ENCODE measurements at regions not wholly inside any gene's neighbourhood (a gene's known extent, or its start where the extent isn't known, plus 50 kb on each side); places are given as distances from the start of the nearest gene placed in this dataset.

DNA sequence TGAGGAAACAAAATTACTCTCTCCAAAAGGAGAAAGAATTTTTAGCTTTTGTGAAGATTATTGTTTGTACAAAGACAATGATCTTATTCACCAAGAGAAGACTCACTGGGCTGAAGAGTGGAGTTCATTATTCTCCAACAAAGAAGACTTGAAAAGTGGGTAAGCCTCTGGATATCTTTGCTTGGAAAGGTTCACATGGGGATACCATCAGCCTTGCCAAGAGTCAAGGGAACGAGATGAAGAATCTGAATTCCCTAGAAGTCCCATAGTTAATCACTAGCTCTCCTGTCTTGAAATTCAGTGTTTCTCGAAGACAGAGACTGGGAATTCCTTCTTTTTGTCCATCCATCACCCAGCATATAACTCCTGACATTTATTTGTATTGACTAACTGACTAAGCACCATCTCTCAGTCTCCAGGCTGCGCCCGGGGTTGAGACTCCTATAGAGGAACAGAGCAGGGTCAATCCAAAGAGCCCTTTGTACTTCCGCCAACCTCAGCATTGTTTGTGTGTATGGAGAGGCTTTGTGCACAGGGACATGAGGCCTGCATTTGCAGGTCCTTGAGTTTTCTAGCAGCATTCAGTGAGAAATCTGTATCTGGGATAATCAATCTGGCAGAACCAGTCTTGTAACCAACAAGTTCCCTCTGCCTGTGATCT is 461.9 kb downstream of the KIF16B start:
- H3K27ac Mint-ChIP-seq: no peak overlapping the region
- H3K9me3 Mint-ChIP-seq: no peaks in the 10 kb centered on the region
- H3K4me1 Mint-ChIP-seq: no peaks in the 10 kb centered on the region
- H3K4me3 Mint-ChIP-seq: no peak overlapping the region
- no peaks in the 10 kb centered on the region for H3K36me3 Mint-ChIP-seq
- no peaks in the 10 kb centered on the region for H3K27me3 Mint-ChIP-seq

- no peaks in the 10 kb centered on the region for H3K27me3 Mint-ChIP-seq
- H3K27ac Mint-ChIP-seq: no peak overlapping the region
- no peak overlapping the region for H3K4me3 Mint-ChIP-seq
- no peaks in the 10 kb centered on the region for H3K9me3 Mint-ChIP-seq
- H3K4me1 Mint-ChIP-seq: no peaks in the 10 kb centered on the region
- H3K36me3 Mint-ChIP-seq: no peaks in the 10 kb centered on the region
These were observed 465.9 kb downstream of the KIF16B start for GRCh38 chr20:16107172-16107870.

DNA sequence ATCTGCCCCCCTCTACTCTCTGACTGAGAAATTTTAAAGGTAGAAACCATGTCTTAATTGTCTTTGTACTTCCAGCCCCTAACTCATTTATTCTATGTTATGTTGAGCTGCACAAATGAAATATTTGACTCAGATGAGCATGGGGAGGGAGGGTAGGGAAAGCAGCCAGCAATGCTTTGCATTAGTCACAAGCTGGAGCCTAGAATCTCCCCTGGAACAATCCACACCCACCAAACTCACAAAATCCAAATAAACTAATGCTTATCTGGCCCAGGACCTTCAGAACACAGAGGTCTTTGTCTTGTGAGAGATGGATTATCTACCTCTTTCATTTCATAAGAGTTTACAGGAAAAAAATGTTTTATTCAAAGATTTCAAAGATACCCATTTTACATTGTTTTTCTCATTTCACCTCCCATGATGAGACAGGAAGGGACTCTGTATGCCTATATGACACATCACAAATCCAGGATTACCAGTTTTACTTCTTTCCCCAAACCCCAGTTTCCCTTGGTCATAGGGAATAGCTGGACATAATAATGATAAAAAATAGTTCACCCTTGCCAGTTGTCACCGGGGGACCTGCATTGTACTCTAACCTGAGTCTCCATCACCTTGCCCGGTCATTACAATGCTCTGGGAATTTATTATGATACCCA is 466.9 kb downstream of the KIF16B start:
- no peaks in the 10 kb centered on the region for H3K27me3 Mint-ChIP-seq
- no peak overlapping the region for H3K4me3 Mint-ChIP-seq
- no peaks in the 10 kb centered on the region for H3K4me1 Mint-ChIP-seq
- H3K9me3 Mint-ChIP-seq: no peaks in the 10 kb centered on the region
- no peak overlapping the region for H3K27ac Mint-ChIP-seq
- no peaks in the 10 kb centered on the region for H3K36me3 Mint-ChIP-seq

GRCh38 chr20:16104783-16105182 is 468.5 kb downstream of the KIF16B start:
- H3K27ac Mint-ChIP-seq: no peak overlapping the region
- H3K4me3 Mint-ChIP-seq: no peak overlapping the region
- H3K4me1 Mint-ChIP-seq: no peaks in the 10 kb centered on the region
- H3K9me3 Mint-ChIP-seq: no peaks in the 10 kb centered on the region
- no peaks in the 10 kb centered on the region for H3K27me3 Mint-ChIP-seq
- H3K36me3 Mint-ChIP-seq: no peaks in the 10 kb centered on the region

Measured in activated naive CD4-positive, alpha-beta T cell treated with anti-CD3 and anti-CD28 coated beads, Interleukin-2, amount 50 U/mL, for 24 hours (primary cell).